Transverse colon (tissue), 4 donors: ENCODE measurements at regions not wholly inside any gene's neighbourhood (a gene's known extent, or its start where the extent isn't known, plus 50 kb on each side); places are given as distances from the start of the nearest gene placed in this dataset.

Experiments used
- CTCF ChIP-seq, 5 experiments: fragments of 200-600 bp in 3 of 5; fragments of 450-650 bp in 2 of 5; sonication (generic) in 3 of 5; IDR thresholded peaks; 1 replicate in 2 of 5; 2 replicates in 3 of 5; pipeline ENCODE4 v1.5.1; 2016 to 2017; ENCODE audit warnings: antibody characterized with exemption in 5 of 5, inconsistent platforms in 3 of 5, mild to moderate bottlenecking in 2 of 5, moderate library complexity in 1 of 5
- POLR2AphosphoS5 ChIP-seq, 3 donors: sonication (generic); formaldehyde crosslinking; IDR thresholded peaks; one replicate each; pipeline ENCODE4 v1.6.1; 2016; ENCODE audit warnings: antibody characterized with exemption in 3 of 3

GRCh38 chr13:71962126-71962525 lies 95.1 kb upstream of the DACH1 start:
- no peak for TF ChIP-seq CTCF (IDR thresholded peaks at IDR 0.05)
- no peak for TF ChIP-seq POLR2AphosphoS5 (IDR thresholded peaks at IDR 0.05)
